OCI-LY7 (cell line): ENCODE measurements at regions not wholly inside any gene's neighbourhood (a gene's known extent, or its start where the extent isn't known, plus 50 kb on each side); places are given as distances from the start of the nearest gene placed in this dataset.

ENCODE experiments used
- EZH2phosphoT487 ChIP-seq: fragments of 200-600 bp; sonication (generic); IDR thresholded peaks from 2 replicates; pipeline ENCODE4 v1.6.1; 2018; ENCODE audit warnings: low read depth, borderline replicate concordance, mild to moderate bottlenecking, mixed run types, antibody characterized with exemption, low read length, moderate library complexity, mixed read lengths
- TF ChIP-seq, protein P1 (sequence below): fragments of 200-600 bp; sonication (generic); conservative IDR thresholded peaks from 2 replicates; pipeline ENCODE4 v1.5.1; 2014; ENCODE audit warnings: mild to moderate bottlenecking, antibody characterized with exemption, low read length, moderate library complexity, mixed read lengths

DNA sequence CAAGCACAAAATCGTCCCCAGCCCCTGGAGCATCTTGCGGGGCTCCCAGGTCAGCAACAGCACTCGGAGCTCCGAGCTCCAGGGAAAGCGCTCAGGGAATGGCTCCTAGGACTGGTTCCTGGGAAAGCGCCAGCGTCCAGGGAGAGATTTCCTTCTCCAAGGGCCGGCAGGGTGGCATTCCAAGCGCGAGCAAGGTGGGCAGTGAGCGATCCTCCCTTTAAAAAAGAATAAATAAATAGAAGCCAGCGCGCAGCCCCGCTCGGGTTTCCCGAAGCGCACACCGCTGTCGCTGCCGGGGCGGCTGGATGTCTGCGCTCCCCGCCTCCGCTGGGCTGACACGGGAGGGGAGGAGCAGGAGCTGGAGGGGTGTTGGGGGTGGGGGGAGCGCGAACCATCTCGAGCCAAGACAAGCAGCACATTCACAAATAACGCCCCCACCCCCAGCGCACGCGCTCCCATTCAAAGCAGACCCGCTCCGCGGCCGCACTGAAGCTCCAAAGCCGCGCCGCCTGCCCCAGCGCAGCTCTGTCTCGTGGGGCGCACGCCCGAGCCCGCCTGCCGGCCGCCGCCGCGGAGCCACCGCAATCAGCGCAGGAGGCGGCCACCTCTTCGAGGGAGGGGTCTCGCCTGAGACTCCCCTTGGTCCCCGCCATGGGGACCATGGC, 327.4 kb downstream of the SH3GL2 start:
- TF ChIP-seq, protein P1, sequence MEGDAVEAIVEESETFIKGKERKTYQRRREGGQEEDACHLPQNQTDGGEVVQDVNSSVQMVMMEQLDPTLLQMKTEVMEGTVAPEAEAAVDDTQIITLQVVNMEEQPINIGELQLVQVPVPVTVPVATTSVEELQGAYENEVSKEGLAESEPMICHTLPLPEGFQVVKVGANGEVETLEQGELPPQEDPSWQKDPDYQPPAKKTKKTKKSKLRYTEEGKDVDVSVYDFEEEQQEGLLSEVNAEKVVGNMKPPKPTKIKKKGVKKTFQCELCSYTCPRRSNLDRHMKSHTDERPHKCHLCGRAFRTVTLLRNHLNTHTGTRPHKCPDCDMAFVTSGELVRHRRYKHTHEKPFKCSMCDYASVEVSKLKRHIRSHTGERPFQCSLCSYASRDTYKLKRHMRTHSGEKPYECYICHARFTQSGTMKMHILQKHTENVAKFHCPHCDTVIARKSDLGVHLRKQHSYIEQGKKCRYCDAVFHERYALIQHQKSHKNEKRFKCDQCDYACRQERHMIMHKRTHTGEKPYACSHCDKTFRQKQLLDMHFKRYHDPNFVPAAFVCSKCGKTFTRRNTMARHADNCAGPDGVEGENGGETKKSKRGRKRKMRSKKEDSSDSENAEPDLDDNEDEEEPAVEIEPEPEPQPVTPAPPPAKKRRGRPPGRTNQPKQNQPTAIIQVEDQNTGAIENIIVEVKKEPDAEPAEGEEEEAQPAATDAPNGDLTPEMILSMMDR: no peak
- TF ChIP-seq EZH2phosphoT487: no peak
